ENCODE measurements at regions not wholly inside any gene's neighbourhood (a gene's known extent, or its start where the extent isn't known, plus 50 kb on each side); places are given as distances from the start of the nearest gene placed in this dataset.
"Not testable (repeated sequence)": the region's sequence is repeated elsewhere in the genome, so short reads cannot be mapped to it uniquely, and the experiment has no call there.

- H3K27ac ChIP-seq = no peak overlapping the region
- no peak for TF ChIP-seq CTCF (IDR thresholded peaks at IDR 0.05)
- no peak for DNase-seq
- peaks cover 0 to 50% (median 0%) of the 10 kb centered on the region in 11 donors for H3K9me3 ChIP-seq
- no peak for ATAC-seq
- no peak overlapping the region for H3K4me3 ChIP-seq
- no peaks in the 10 kb centered on the region for H3K4me1 ChIP-seq
- H3K27me3 ChIP-seq = no peaks in the 10 kb centered on the region
- H3K36me3 ChIP-seq = no peaks in the 10 kb centered on the region
- intact Hi-C loops (cut with DNase I) = no loop called here
These were observed 982.2 kb upstream of the EPHA6 start for GRCh38 chr3:95832146-95832545.

- DNase-seq; ATAC-seq; H3K4me1 ChIP-seq; H3K36me3 ChIP-seq; H3K4me3 ChIP-seq; intact Hi-C loops (cut with DNase I); H3K27ac ChIP-seq; H3K27me3 ChIP-seq: not testable (repeated sequence)
- peaks cover 0 to 37% (median 4%) of the 10 kb centered on the region in 11 donors for H3K9me3 ChIP-seq
- 93 to 95% methylated on average over 9 of the region's 9 CpGs for WGBS, 2 donors
These were observed 953.8 kb upstream of the EPHA6 start for GRCh38 chr3:95860628-95861027.

GRCh38 chr3:95883801-95884200 lies 930.6 kb upstream of the EPHA6 start:
- Histone ChIP-seq H3K4me3 (no peak overlapping the region), H3K36me3 (no peaks in the 10 kb centered on the region), H3K27ac (no peak overlapping the region), H3K27me3 (no peaks in the 10 kb centered on the region), H3K9me3 (peaks cover 0 to 5% (median 0%) of the 10 kb centered on the region in 11 donors), H3K4me1 (no peaks in the 10 kb centered on the region)
- intact Hi-C loops (cut with DNase I) = no loop called here
- no peak for TF ChIP-seq CTCF (IDR thresholded peaks at IDR 0.05)
- WGBS, 2 donors = 53 to 64% methylated on average over 1 of the region's 1 CpG
- ATAC-seq = no peak
- DNase-seq = no peak

GRCh38 chr3:95886616-95887015 lies 927.8 kb upstream of the EPHA6 start:
- 87 to 92% methylated on average over 1 of the region's 1 CpG for WGBS, 2 donors
- TF ChIP-seq CTCF (IDR thresholded peaks at IDR 0.05) = no peak
- ATAC-seq (no peak), DNase-seq (no peak)
- no peaks in the 10 kb centered on the region for H3K27me3 ChIP-seq
- H3K27ac ChIP-seq = no peak overlapping the region
- no peaks in the 10 kb centered on the region for H3K4me1 ChIP-seq
- H3K4me3 ChIP-seq = no peak overlapping the region
- intact Hi-C loops (cut with DNase I) = no loop called here
- no peaks in the 10 kb centered on the region for H3K36me3 ChIP-seq
- peaks cover 0 to 11% (median 0%) of the 10 kb centered on the region in 11 donors for H3K9me3 ChIP-seq

GRCh38 chr3:95887114-95887513 lies 927.3 kb upstream of the EPHA6 start:
- H3K4me1 ChIP-seq = no peaks in the 10 kb centered on the region
- H3K9me3 ChIP-seq = peaks cover 0 to 12% (median 0%) of the 10 kb centered on the region in 11 donors
- intact Hi-C loops (cut with DNase I) = no loop called here
- H3K27me3 ChIP-seq = no peaks in the 10 kb centered on the region
- DNase-seq (no peak), ATAC-seq (no peak)
- WGBS, 2 donors = 65 to 74% methylated on average over 2 of the region's 2 CpGs
- TF ChIP-seq CTCF (IDR thresholded peaks at IDR 0.05) = no peak
- no peak overlapping the region for H3K27ac ChIP-seq
- no peak overlapping the region for H3K4me3 ChIP-seq
- H3K36me3 ChIP-seq = no peaks in the 10 kb centered on the region

Measured in heart right ventricle (tissue), 16 donors.